GM23248 (cell line): ENCODE measurements at regions not wholly inside any gene's neighbourhood (a gene's known extent, or its start where the extent isn't known, plus 50 kb on each side); places are given as distances from the start of the nearest gene placed in this dataset.

Source experiments
- EZH2 ChIP-seq: fragments of 200-600 bp; sonication (generic); IDR thresholded peaks from 2 replicates; pipeline ENCODE4 v1.6.1; 2018; ENCODE audit warnings: antibody characterized with exemption, mild to moderate bottlenecking; ENCODE audit not compliant: insufficient read depth, poor library complexity, severe bottlenecking
- EZH2phosphoT487 ChIP-seq: fragments of 200-600 bp; sonication (generic); IDR thresholded peaks from 2 replicates; pipeline ENCODE4 v1.6.1; 2018; ENCODE audit warnings: antibody characterized with exemption, moderate library complexity, mild to moderate bottlenecking, low read depth; ENCODE audit not compliant: insufficient read depth

DNA sequence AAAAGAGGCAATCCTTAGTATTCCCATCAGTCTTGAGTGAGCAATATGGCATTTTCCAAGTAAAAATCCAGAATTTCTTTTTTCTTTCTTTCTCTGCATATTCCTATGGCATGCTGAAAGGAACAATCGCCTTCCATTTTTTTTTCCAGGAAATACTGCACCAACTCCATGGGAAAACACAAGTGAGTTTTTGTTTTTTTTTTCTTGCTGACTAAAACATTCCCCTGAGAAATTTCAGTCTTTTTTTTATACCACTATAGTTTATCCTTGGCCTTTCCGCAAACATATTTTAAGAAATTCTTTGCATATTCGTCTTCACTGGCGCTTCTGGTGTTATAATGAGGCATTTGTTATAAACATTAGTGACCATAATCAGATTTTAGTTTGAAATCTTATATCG, 429.6 kb upstream of the MDFIC2 start:
- TF ChIP-seq EZH2phosphoT487 (no peak), EZH2 (no peak)
